Endothelial cell of umbilical vein (primary cell): ENCODE measurements at regions not wholly inside any gene's neighbourhood (a gene's known extent, or its start where the extent isn't known, plus 50 kb on each side); places are given as distances from the start of the nearest gene placed in this dataset.

ENCODE experiments used
- BruUV-seq: library from RNA; stranded (reverse); fragments of 400-500 nt; replicated peaks from 2 replicates; lab custom pipeline; 2021; lab: Mats Ljungman, UMichigan
- CTCF ChIA-PET: fragments of 300-600, 350-600 bp; sonication (Branson Sonifier 250); formaldehyde crosslinking; loops from one replicate; lab custom pipeline; 2021; ENCODE audit warnings: antibody characterized with exemption, inconsistent platforms; lab: Charles Lee
- POLR2A ChIA-PET: fragments of 300-600, 350-600 bp; sonication (Branson Sonifier 250); formaldehyde crosslinking; loops from one replicate; lab custom pipeline; 2021; ENCODE audit warnings: antibody characterized with exemption, inconsistent platforms; lab: Charles Lee
- DNase-seq: peaks from one replicate; pipeline ENCODE4 v3.0.0-alpha.2; 2011; ENCODE audit warnings: low read depth, low spot score
- FAIRE-seq: peaks from 2 replicates; lab custom pipeline; 2011; peaks lifted over from hg19 to GRCh38; lab: Jason Lieb, UNC
- H2AFZ ChIP-seq: 2 replicates; pipeline ENCODE4 v1.6.0; 2012; ENCODE audit warnings: low read depth, low read length, control low read depth, inconsistent platforms
- H3K27ac ChIP-seq: 2 replicates; pipeline ENCODE4 v1.5.1; 2011; ENCODE audit warnings: low read depth, mild to moderate bottlenecking, control low read depth, low read length, moderate library complexity; ENCODE audit not compliant: insufficient read depth
- H3K27me3 ChIP-seq, 2 experiments: 2 replicates each; pipeline versions ENCODE4 v1.6.0 to v1.6.1; 2011; ENCODE audit warnings: low read length in 2 of 2, mixed read lengths in 1 of 2; ENCODE audit not compliant: control insufficient read depth in 2 of 2, insufficient read depth in 2 of 2
- H3K36me3 ChIP-seq, 2 experiments: 2 replicates in 1 of 2; 3 replicates in 1 of 2; pipeline ENCODE4 v1.5.1; 2011; ENCODE audit warnings: low read length in 2 of 2, mild to moderate bottlenecking in 1 of 2, moderate library complexity in 1 of 2; ENCODE audit not compliant: control insufficient read depth in 2 of 2, insufficient read depth in 2 of 2; ENCODE audit errors: extremely low read depth in 1 of 2
- H3K4me1 ChIP-seq: 3 replicates; pipeline ENCODE4 v1.5.1; 2011; ENCODE audit warnings: mild to moderate bottlenecking, low read length; ENCODE audit not compliant: control insufficient read depth, insufficient read depth; ENCODE audit errors: extremely low read depth
- H3K4me2 ChIP-seq: 2 replicates; pipeline ENCODE4 v1.6.1; 2011; ENCODE audit warnings: low read length, control low read depth, mixed read lengths; ENCODE audit not compliant: insufficient read depth
- H3K4me3 ChIP-seq, 3 experiments: fragments of 200-600 bp in 1 of 3; sonication (generic), shearing (Covaris generic) in 1 of 3; replicated peaks in 1 of 3; 2 replicates each; pipeline ENCODE4 v1.5.1; 2011 to 2016; ENCODE audit warnings: control low read depth in 3 of 3, low read length in 3 of 3, mild to moderate bottlenecking in 2 of 3, inconsistent platforms in 1 of 3, low read depth in 1 of 3, moderate library complexity in 1 of 3; ENCODE audit not compliant: insufficient read depth in 1 of 3
- H3K79me2 ChIP-seq: 2 replicates; pipeline ENCODE4 v1.6.0; 2012; ENCODE audit warnings: low read length, inconsistent platforms; ENCODE audit not compliant: control insufficient read depth, insufficient read depth
- H3K9ac ChIP-seq: replicated peaks from 2 replicates; pipeline ENCODE3; 2011; ENCODE audit warnings: low read length, control low read depth; ENCODE audit not compliant: insufficient read depth; ENCODE audit errors: extremely low read depth
- H3K9me1 ChIP-seq: replicated peaks from 3 replicates; pipeline ENCODE4 v1.6.0; 2011; ENCODE audit warnings: mild to moderate bottlenecking, low read length; ENCODE audit not compliant: control insufficient read depth, insufficient read depth; ENCODE audit errors: extremely low read depth
- H3K9me3 ChIP-seq: replicated peaks from 2 replicates; pipeline ENCODE4 v1.5.1; 2012; ENCODE audit warnings: low read length, inconsistent platforms; ENCODE audit not compliant: control insufficient read depth, insufficient read depth
- H4K20me1 ChIP-seq: replicated peaks from 2 replicates; pipeline ENCODE3; 2011; ENCODE audit warnings: mild to moderate bottlenecking, low read length; ENCODE audit not compliant: control insufficient read depth, insufficient read depth; ENCODE audit errors: extremely low read depth
- EZH2 ChIP-seq: IDR thresholded peaks from 2 replicates; pipeline ENCODE4 v1.6.1; 2012; ENCODE audit warnings: borderline replicate concordance, low read depth, mild to moderate bottlenecking, moderate library complexity, low read length, inconsistent platforms; ENCODE audit not compliant: severe bottlenecking
- FOS ChIP-seq: IDR thresholded peaks from 2 replicates; pipeline ENCODE4 v1.6.1; 2011; ENCODE audit warnings: mild to moderate bottlenecking, low read length, moderate library complexity, borderline replicate concordance; ENCODE audit not compliant: insufficient read depth
- GATA2 ChIP-seq: IDR thresholded peaks from 2 replicates; pipeline ENCODE4 v1.7.0; 2011; ENCODE audit warnings: low read depth, mild to moderate bottlenecking, moderate library complexity, mixed read lengths, low read length; ENCODE audit not compliant: insufficient read length, insufficient read depth
- JUN ChIP-seq: IDR thresholded peaks from 2 replicates; pipeline ENCODE4 v1.6.1; 2011; ENCODE audit warnings: borderline replicate concordance, low read depth; ENCODE audit not compliant: insufficient read length, insufficient read depth
- POLR2A ChIP-seq: IDR thresholded peaks from 2 replicates; pipeline ENCODE4 v1.6.1; 2012; ENCODE audit warnings: low read depth, mild to moderate bottlenecking, control low read depth, low read length
- POLR2AphosphoS5 ChIP-seq: IDR thresholded peaks from 2 replicates; pipeline ENCODE4 v1.6.1; 2012; ENCODE audit warnings: low read depth, mild to moderate bottlenecking, control low read depth, low read length, moderate library complexity; ENCODE audit not compliant: insufficient read depth
- dilution Hi-C: fragments of 300-500 bp; cut with MboI; formaldehyde crosslinking; loops from one replicate; pipeline ENCODE4 v1.15.0; 2019; ENCODE audit warnings: low sequenced_read_pairs; ENCODE audit not compliant: extremely low pct_ligation_motif_present
- intact Hi-C: fragments of 100-400 bp; cut with micrococcal nuclease; formaldehyde crosslinking; loops from one replicate; pipeline ENCODE4 v1.10.0; 2022
- TF ChIP-seq, protein P1 (sequence below), 2 donors: IDR thresholded peaks; 1 replicate in 1 of 2; 2 replicates in 1 of 2; pipeline ENCODE4 v1.5.1; 2011; ENCODE audit warnings: low read length in 2 of 2, mild to moderate bottlenecking in 2 of 2, moderate library complexity in 2 of 2, control low read depth in 1 of 2, inconsistent platforms in 1 of 2, low read depth in 1 of 2; ENCODE audit not compliant: insufficient read depth in 1 of 2; ENCODE audit errors: extremely low read depth in 1 of 2
- TF ChIP-seq, protein P2 (sequence below): IDR thresholded peaks from 2 replicates; pipeline ENCODE4 v1.6.1; 2011; ENCODE audit not compliant: insufficient read depth, insufficient read length

DNA sequence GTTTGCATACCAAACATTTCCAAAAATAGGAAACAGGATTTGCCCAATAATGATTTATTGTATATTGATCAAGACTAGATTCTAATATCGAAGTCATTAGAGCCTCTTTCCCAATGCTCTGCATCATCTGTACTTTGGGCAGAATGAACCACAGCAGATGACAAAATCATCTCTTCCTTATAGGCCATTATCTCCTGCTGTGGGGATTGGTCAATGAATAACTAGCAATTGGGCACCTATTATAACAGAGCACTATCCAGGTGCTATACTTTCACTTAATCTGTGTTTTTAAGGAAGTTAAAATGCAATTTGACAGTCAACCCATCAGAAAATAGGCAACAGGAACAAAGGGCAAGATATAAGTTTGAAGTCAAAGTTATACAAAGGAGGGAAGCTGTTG lies 290.3 kb downstream of the AHR start:
- Histone ChIP-seq H3K36me3 (no peaks in the 10 kb centered on the region), H4K20me1 (no peaks in the 10 kb centered on the region), H3K27ac (no peak overlapping the region), H3K9me3 (no peaks in the 10 kb centered on the region), H3K9ac (no peak overlapping the region), H3K9me1 (no peaks in the 10 kb centered on the region), H3K4me3 (no peak overlapping the region), H2AFZ (no peak overlapping the region), H3K27me3 (no peaks in the 10 kb centered on the region), H3K4me1 (no peaks in the 10 kb centered on the region), H3K79me2 (no peaks in the 10 kb centered on the region), H3K4me2 (no peak overlapping the region)
- TF ChIP-seq, protein P1, sequence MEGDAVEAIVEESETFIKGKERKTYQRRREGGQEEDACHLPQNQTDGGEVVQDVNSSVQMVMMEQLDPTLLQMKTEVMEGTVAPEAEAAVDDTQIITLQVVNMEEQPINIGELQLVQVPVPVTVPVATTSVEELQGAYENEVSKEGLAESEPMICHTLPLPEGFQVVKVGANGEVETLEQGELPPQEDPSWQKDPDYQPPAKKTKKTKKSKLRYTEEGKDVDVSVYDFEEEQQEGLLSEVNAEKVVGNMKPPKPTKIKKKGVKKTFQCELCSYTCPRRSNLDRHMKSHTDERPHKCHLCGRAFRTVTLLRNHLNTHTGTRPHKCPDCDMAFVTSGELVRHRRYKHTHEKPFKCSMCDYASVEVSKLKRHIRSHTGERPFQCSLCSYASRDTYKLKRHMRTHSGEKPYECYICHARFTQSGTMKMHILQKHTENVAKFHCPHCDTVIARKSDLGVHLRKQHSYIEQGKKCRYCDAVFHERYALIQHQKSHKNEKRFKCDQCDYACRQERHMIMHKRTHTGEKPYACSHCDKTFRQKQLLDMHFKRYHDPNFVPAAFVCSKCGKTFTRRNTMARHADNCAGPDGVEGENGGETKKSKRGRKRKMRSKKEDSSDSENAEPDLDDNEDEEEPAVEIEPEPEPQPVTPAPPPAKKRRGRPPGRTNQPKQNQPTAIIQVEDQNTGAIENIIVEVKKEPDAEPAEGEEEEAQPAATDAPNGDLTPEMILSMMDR (IDR thresholded peaks at IDR 0.05; ENCODE audit: extremely low read depth in 1 of 2, insufficient read depth in 1 of 2, low read depth in 1 of 2, low read length in 2 of 2): no peak
- TF ChIP-seq POLR2A (no peak), EZH2 (no peak), POLR2AphosphoS5 (no peak), FOS (no peak), GATA2 (no peak), JUN (no peak)
- TF ChIP-seq, protein P2, sequence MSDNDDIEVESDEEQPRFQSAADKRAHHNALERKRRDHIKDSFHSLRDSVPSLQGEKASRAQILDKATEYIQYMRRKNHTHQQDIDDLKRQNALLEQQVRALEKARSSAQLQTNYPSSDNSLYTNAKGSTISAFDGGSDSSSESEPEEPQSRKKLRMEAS: no peak
- dilution Hi-C loops: no loop called here
- intact Hi-C loops: no loop called here
- no peak for FAIRE-seq
- DNase-seq: no peak
- BruUV-seq: no TSS peak
- ChIA-PET CTCF (interaction anchor here (1.2 to 1.4 kb wide), 2 partner anchors 12 to 286 kb away, joined by 3 read pairs; no protein-coding TSS in a partner anchor), POLR2A (no interaction called here)
